MM.1S (cell line): ENCODE measurements at regions not wholly inside any gene's neighbourhood (a gene's known extent, or its start where the extent isn't known, plus 50 kb on each side); places are given as distances from the start of the nearest gene placed in this dataset.

ENCODE experiments used
- DNase-seq: peaks from one replicate; pipeline ENCODE4 v3.0.0-alpha.2; 2015
- H2AFZ ChIP-seq: fragments of 300-600 bp; sonication (generic); 2 replicates; pipeline ENCODE4 v1.6.0; 2016; ENCODE audit warnings: antibody characterized with exemption, low read length
- H3F3A ChIP-seq: fragments of 300-600 bp; sonication (generic); 2 replicates; pipeline ENCODE4 v1.6.1; 2016; ENCODE audit warnings: mild to moderate bottlenecking, antibody characterized with exemption, low read length, moderate library complexity, mixed read lengths; ENCODE audit not compliant: insufficient read depth
- H3K27ac ChIP-seq: fragments of 300-600 bp; sonication (generic); 2 replicates; pipeline ENCODE4 v1.5.1; 2016; ENCODE audit warnings: mild to moderate bottlenecking, low read length
- H3K27me3 ChIP-seq: fragments of 300-600 bp; sonication (generic); replicated peaks from 2 replicates; pipeline ENCODE4 v1.6.0; 2016; ENCODE audit warnings: low read length; ENCODE audit not compliant: insufficient read depth
- H3K36me3 ChIP-seq: fragments of 300-600 bp; sonication (generic); replicated peaks from 2 replicates; pipeline ENCODE4 v1.6.1; 2016; ENCODE audit warnings: mild to moderate bottlenecking, low read length, mixed read lengths; ENCODE audit not compliant: insufficient read depth
- H3K4me1 ChIP-seq: fragments of 300-600 bp; sonication (generic); 2 replicates; pipeline ENCODE4 v1.6.1; 2016; ENCODE audit warnings: low read length, mixed read lengths
- H3K4me2 ChIP-seq: fragments of 300-600 bp; sonication (generic); 2 replicates; pipeline ENCODE4 v1.6.0; 2016; ENCODE audit warnings: low read depth, low read length
- H3K4me3 ChIP-seq: fragments of 300-600 bp; sonication (generic); 2 replicates; pipeline ENCODE4 v1.5.1; 2016; ENCODE audit warnings: low read length, mixed read lengths
- H3K79me2 ChIP-seq: fragments of 300-600 bp; sonication (generic); 2 replicates; pipeline ENCODE4 v1.6.1; 2016; ENCODE audit warnings: mixed run types, low read length, mixed read lengths
- H3K9ac ChIP-seq: fragments of 300-600 bp; sonication (generic); 2 replicates; pipeline ENCODE4 v1.6.1; 2016; ENCODE audit warnings: low read length, mixed read lengths
- H3K9me2 ChIP-seq: fragments of 300-600 bp; sonication (generic); replicated peaks from 2 replicates; pipeline ENCODE4 v1.6.1; 2016; ENCODE audit warnings: mild to moderate bottlenecking, low read length, mixed read lengths; ENCODE audit not compliant: insufficient read depth
- H3K9me3 ChIP-seq: fragments of 300-600 bp; sonication (generic); replicated peaks from 2 replicates; pipeline ENCODE4 v1.6.1; 2016; ENCODE audit warnings: mild to moderate bottlenecking, low read length, mixed read lengths; ENCODE audit not compliant: insufficient read depth
- H4K20me1 ChIP-seq: fragments of 300-600 bp; sonication (generic); 2 replicates; pipeline ENCODE4 v1.6.1; 2016; ENCODE audit warnings: mild to moderate bottlenecking, low read length, moderate library complexity, mixed read lengths; ENCODE audit not compliant: insufficient read depth
- CTCF ChIP-seq: fragments of 300-600 bp; sonication (generic); IDR thresholded peaks from 2 replicates; pipeline ENCODE4 v1.5.1; 2016; ENCODE audit warnings: antibody characterized with exemption, low read length, mixed read lengths
- EZH2 ChIP-seq: fragments of 300-600 bp; sonication (generic); optimal IDR thresholded peaks from 2 replicates; pipeline ENCODE3; 2017; ENCODE audit warnings: low read depth, mild to moderate bottlenecking, antibody characterized with exemption, low read length, mixed read lengths
- EZH2phosphoT487 ChIP-seq: fragments of 300-600 bp; sonication (generic); IDR thresholded peaks from 2 replicates; pipeline ENCODE4 v1.6.1; 2018; ENCODE audit warnings: antibody characterized with exemption, low read length

- Histone ChIP-seq H3K27me3 (no peaks in the 10 kb centered on the region), H3K9me2 (no peaks in the 10 kb centered on the region), H3K9me3 (no peaks in the 10 kb centered on the region), H3K27ac (no peak overlapping the region), H3K9ac (no peak overlapping the region), H3K4me3 (no peak overlapping the region), H3K4me1 (no peaks in the 10 kb centered on the region), H4K20me1 (no peaks in the 10 kb centered on the region), H3K79me2 (no peaks in the 10 kb centered on the region), H3K4me2 (no peak overlapping the region), H3F3A (no peaks in the 10 kb centered on the region), H2AFZ (no peak overlapping the region), H3K36me3 (no peaks in the 10 kb centered on the region)
- DNase-seq = no peak
- no peak for TF ChIP-seq CTCF
- TF ChIP-seq EZH2phosphoT487 = no peak
- TF ChIP-seq EZH2 = no peak
Observed at GRCh38 chr2:190817082-190817481, 63.5 kb upstream of the GLS start.

GRCh38 chr2:190819840-190820301, 60.8 kb upstream of the GLS start:
- no peaks in the 10 kb centered on the region for H3F3A ChIP-seq
- H3K9me3 ChIP-seq = no peaks in the 10 kb centered on the region
- no peaks in the 10 kb centered on the region for H3K79me2 ChIP-seq
- H3K4me3 ChIP-seq = no peak overlapping the region
- no peaks in the 10 kb centered on the region for H3K9me2 ChIP-seq
- H3K36me3 ChIP-seq = no peaks in the 10 kb centered on the region
- no peak overlapping the region for H3K27ac ChIP-seq
- DNase-seq = no peak
- H2AFZ ChIP-seq = no peak overlapping the region
- H3K4me1 ChIP-seq = no peaks in the 10 kb centered on the region
- no peaks in the 10 kb centered on the region for H3K27me3 ChIP-seq
- H4K20me1 ChIP-seq = no peaks in the 10 kb centered on the region
- TF ChIP-seq EZH2phosphoT487 = no peak
- TF ChIP-seq EZH2 = no peak
- no peak for TF ChIP-seq CTCF
- no peak overlapping the region for H3K9ac ChIP-seq
- H3K4me2 ChIP-seq = no peak overlapping the region

- no peak for DNase-seq
- Histone ChIP-seq H2AFZ (no peak overlapping the region), H3K79me2 (no peaks in the 10 kb centered on the region), H3K9me3 (no peaks in the 10 kb centered on the region), H3K4me2 (no peak overlapping the region), H3K36me3 (no peaks in the 10 kb centered on the region), H3F3A (no peaks in the 10 kb centered on the region), H3K27ac (no peak overlapping the region), H3K27me3 (no peaks in the 10 kb centered on the region), H3K9me2 (no peaks in the 10 kb centered on the region), H3K9ac (no peak overlapping the region), H3K4me3 (no peak overlapping the region), H4K20me1 (no peaks in the 10 kb centered on the region), H3K4me1 (no peaks in the 10 kb centered on the region)
- TF ChIP-seq CTCF = no peak
- TF ChIP-seq EZH2phosphoT487 = no peak
- no peak for TF ChIP-seq EZH2
Observed at GRCh38 chr2:190820416-190820815, 60.2 kb upstream of the GLS start.

GRCh38 chr2:190822043-190822442, 58.6 kb upstream of the GLS start:
- H3K27ac ChIP-seq = no peak overlapping the region
- DNase-seq = no peak
- no peak overlapping the region for H3K9ac ChIP-seq
- TF ChIP-seq EZH2 (no peak), CTCF (no peak), EZH2phosphoT487 (no peak)
- no peaks in the 10 kb centered on the region for H3F3A ChIP-seq
- H4K20me1 ChIP-seq = no peaks in the 10 kb centered on the region
- H3K36me3 ChIP-seq = no peaks in the 10 kb centered on the region
- H3K4me1 ChIP-seq = no peaks in the 10 kb centered on the region
- no peak overlapping the region for H3K4me2 ChIP-seq
- no peaks in the 10 kb centered on the region for H3K79me2 ChIP-seq
- no peak overlapping the region for H3K4me3 ChIP-seq
- no peaks in the 10 kb centered on the region for H3K9me3 ChIP-seq
- H3K9me2 ChIP-seq = no peaks in the 10 kb centered on the region
- no peaks in the 10 kb centered on the region for H3K27me3 ChIP-seq
- no peak overlapping the region for H2AFZ ChIP-seq
